Prostate gland (tissue), 2 donors: ENCODE measurements at regions not wholly inside any gene's neighbourhood (a gene's known extent, or its start where the extent isn't known, plus 50 kb on each side); places are given as distances from the start of the nearest gene placed in this dataset.

Source experiments
- CTCF ChIP-seq, 4 experiments: fragments of 200-600 bp in 2 of 4; fragments of 450-650 bp in 2 of 4; sonication (generic) in 2 of 4; IDR thresholded peaks; 1 replicate in 3 of 4; 2 replicates in 1 of 4; pipeline ENCODE4 v1.5.1; 2016 to 2019; ENCODE audit warnings: antibody characterized with exemption in 4 of 4, mild to moderate bottlenecking in 2 of 4, moderate library complexity in 2 of 4
- POLR2AphosphoS5 ChIP-seq: sonication (generic); formaldehyde crosslinking; IDR thresholded peaks from one replicate; pipeline ENCODE4 v1.6.1; 2017; ENCODE audit warnings: antibody characterized with exemption

- no peak for TF ChIP-seq POLR2AphosphoS5
- TF ChIP-seq CTCF (IDR thresholded peaks at IDR 0.05) = no peak
Observed at GRCh38 chr11:97667057-97667456, 1277.2 kb downstream of the JRKL start.
